ENCODE measurements at regions not wholly inside any gene's neighbourhood (a gene's known extent, or its start where the extent isn't known, plus 50 kb on each side); places are given as distances from the start of the nearest gene placed in this dataset.

DNA sequence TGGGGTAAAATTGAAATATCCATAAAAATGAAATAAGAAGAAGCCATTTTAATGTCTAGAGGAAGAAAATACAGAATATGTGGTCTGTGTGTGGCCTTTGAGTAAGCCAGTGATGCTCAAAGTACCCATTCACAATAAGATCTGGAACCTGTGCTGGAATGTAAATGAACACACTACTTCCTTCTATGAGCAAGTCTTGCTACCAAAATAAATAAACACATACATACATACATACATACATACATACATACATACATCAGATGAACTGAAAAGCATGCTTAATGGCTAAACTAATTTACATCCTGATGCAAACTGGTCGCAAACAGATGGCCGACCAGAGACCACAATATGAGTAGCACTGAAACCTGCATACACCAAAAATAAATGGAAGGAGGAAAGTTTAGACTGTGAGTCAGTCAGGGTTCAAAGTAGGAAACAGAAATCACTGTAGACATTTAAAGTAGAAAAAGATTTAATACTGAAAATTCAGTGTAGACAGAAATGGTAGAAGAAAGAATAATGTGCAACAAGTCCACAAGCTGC lies 317.6 kb downstream of the CAAP1 start:
- no peak for TF ChIP-seq POLR2A (IDR thresholded peaks at IDR 0.05)
- TF ChIP-seq, protein P1, sequence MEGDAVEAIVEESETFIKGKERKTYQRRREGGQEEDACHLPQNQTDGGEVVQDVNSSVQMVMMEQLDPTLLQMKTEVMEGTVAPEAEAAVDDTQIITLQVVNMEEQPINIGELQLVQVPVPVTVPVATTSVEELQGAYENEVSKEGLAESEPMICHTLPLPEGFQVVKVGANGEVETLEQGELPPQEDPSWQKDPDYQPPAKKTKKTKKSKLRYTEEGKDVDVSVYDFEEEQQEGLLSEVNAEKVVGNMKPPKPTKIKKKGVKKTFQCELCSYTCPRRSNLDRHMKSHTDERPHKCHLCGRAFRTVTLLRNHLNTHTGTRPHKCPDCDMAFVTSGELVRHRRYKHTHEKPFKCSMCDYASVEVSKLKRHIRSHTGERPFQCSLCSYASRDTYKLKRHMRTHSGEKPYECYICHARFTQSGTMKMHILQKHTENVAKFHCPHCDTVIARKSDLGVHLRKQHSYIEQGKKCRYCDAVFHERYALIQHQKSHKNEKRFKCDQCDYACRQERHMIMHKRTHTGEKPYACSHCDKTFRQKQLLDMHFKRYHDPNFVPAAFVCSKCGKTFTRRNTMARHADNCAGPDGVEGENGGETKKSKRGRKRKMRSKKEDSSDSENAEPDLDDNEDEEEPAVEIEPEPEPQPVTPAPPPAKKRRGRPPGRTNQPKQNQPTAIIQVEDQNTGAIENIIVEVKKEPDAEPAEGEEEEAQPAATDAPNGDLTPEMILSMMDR (IDR thresholded peaks at IDR 0.05): no peak

Data from lower leg skin (tissue), 3 donors.